NCI-H446 (cell line): ENCODE measurements at regions not wholly inside any gene's neighbourhood (a gene's known extent, or its start where the extent isn't known, plus 50 kb on each side); places are given as distances from the start of the nearest gene placed in this dataset.
"Not testable (repeated sequence)": the region's sequence is repeated elsewhere in the genome, so short reads cannot be mapped to it uniquely, and the experiment has no call there.

ENCODE experiments used
- DNase-seq, 2 experiments: peaks; one replicate each; lab custom pipeline; 2025; lab: John Stamatoyannopoulos, UW

DNA sequence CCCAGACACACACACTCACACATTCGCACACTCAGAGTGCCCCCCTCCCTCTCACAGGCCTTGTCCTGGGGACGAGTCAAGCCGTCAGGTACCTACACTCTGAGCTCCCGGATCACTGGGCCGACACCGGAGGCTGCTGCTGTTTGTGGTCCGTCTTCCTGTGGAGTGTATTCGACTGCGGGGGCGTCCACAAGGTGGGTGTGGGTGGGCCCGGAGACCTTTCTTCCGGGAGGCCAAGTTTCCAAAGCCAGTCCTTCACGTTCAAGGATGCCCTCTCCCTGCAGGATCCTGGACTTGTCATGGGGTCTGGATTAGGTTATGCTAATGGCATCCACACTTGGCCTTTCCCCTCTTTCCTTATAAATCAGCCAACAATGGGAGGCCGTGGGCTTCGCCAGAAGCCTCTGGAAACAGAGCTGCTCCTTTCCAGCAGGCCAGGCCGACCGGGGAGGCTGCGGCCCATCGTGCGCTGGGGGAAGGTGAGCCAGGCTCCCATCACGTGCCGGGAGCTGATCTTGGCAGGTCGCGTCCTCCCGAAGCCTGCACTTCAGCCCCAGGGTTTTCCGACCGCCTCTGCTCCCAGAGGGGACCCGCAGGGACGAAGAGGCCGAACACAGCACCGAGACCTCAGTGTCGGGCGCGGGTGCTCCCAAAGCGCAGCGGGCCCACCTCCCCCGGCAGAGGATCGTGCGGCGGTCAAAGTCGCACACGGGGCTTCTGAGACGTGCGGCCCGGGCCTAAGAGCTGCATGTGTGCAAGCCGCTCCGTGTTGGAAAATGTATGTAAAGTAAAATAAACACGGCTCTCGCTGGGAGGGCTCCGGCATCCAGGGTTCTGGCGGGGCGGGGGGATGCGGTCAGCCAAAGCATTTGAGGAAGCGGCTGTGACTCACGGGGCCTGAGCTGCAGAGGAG, 196.5 kb upstream of the ZNF469 start:
- not testable (repeated sequence) for DNase-seq

DNA sequence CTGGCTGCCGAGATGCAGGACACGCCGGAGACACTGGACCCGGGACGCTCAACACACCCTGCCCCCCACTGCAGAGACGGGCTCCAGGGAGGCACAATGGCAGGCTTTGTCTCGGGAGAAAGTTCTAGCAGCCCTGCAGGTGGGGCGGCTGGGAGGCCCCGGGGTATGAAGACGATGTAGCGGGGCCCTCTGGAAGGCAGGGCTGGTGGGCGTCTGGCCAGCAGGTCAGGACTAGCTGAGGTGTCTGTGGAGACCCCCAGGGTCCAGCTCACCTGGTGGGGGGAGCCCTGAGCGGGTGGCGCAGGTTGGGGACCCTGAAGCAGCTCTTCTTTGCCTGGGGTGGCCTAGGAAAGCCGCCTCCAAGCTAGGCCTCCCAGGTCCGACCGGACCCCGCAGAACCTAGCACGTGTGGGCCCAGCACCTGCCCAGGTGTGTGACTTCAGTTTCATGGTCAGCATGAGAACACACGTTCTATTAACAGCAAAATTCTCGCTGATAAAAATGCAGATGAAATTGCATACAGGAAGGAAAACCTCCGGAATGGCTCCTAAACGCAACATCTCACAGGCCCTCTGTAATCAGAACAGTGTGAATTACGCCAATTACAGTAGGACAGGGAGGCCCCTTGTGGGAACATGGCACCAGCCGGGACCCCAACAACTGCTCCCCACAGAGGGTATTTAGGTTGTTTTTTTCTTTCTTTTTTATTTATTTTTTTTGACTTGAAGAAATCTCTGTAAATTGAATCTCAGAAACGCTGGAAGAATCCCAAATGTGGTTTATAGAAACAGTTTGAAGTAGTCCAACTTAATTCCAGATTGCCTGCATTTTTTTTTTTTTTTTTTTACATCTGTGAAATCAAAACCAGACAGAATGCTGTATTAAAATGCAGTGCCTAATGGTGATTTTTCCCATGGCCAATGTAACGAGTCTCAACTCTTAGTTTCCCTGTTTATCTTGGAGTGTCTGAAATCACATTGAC, 195.6 kb upstream of the ZNF469 start:
- DNase-seq, result not testable (repeated sequence)

DNA sequence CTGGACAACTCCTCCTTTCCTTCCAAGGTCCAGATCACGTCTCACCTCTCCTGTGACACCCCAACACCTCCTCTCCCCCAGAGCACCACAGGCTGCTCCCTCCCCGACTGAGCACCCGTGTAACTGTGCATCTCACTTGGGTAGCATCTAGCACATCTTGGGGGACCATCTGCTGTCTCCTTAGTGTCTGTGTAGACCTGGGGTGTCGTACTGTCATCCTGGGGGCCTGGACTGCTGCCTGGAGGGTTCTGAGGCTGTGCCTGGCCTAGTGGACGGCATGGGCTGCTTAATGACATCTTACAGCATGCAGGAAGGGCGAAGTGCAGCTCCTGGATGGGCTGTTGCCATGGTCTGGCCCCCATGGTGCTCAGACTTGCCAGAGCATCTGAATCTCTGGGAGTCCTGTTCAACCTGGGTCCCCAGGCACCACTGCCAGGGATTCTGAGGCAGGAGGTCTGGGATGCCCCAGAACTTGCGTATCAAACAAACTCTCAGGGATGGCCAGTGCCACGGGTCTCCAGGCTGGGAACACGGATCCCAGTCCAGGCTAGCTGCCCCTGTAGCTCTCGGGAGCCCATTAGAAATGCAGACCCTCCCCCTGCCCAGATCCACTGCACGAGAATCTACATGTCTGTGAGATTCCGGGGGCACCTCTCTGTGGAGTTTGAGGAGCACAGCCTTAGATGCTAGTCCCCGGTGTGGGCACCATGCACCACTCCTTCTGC, 194.4 kb upstream of the ZNF469 start:
- DNase-seq, result not testable (repeated sequence)

DNA sequence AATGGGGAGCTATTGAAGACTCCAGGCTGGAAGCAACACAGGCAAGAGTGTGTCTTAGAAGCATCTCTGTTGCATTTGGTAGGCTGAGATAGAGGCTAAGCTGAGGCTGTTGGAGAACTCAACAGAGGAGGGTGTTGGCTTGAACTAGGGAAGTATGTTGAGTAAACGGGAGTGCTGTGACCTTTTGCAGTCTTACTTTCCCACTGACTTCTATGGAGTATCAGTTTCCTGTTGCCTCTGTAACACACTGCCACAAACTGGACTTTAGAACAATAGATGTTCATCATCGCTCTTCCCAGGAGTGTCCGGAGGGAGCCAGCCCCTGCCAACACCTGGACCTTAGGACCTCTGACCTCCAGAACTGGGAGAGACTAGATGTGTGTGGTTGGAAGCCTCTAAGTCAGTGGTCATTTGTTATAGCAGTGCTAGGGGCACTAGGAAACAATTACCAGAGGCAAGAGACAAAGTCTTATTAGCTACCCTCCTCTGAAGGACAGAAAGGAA, 192.1 kb upstream of the ZNF469 start:
- DNase-seq, result not testable (repeated sequence)

DNA sequence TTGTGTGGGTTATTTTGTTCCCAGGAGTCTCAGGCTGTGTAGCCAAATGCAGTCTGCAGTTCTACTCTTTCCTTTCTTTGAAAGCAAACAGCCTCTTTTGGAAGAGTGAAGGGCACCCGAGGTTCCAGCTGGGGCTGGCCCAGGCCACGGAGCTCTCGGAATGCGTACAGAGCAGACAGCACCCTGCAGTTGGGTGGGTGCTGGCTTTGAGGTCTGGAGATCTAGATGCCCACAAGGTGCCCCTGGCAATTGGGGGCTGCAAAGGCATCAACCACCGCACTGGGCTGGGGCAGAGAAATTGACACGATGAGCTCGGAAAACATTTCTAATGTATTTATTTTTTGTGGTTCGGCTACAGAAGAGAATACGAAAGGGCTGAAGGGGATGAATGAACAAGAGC, 191.6 kb upstream of the ZNF469 start:
- DNase-seq, result not testable (repeated sequence)

DNA sequence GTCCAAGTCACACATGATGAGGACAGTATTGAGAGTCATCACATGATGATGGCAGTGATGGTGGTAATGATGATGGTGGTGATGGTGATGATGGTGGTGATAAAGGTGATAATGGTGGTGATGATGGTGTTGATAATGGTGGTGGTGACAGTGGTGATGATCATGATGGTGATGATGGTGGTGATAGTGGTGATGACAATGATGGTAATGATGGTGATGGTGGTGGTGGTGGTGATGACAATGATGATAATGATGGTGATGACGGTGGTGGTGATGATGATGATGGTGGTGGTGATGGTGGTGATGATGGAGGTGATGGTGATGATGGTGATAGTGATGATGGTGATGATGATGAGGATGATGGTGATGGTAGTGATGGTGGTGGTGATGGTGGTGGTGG, 190.2 kb upstream of the ZNF469 start:
- DNase-seq, result no peak

DNA sequence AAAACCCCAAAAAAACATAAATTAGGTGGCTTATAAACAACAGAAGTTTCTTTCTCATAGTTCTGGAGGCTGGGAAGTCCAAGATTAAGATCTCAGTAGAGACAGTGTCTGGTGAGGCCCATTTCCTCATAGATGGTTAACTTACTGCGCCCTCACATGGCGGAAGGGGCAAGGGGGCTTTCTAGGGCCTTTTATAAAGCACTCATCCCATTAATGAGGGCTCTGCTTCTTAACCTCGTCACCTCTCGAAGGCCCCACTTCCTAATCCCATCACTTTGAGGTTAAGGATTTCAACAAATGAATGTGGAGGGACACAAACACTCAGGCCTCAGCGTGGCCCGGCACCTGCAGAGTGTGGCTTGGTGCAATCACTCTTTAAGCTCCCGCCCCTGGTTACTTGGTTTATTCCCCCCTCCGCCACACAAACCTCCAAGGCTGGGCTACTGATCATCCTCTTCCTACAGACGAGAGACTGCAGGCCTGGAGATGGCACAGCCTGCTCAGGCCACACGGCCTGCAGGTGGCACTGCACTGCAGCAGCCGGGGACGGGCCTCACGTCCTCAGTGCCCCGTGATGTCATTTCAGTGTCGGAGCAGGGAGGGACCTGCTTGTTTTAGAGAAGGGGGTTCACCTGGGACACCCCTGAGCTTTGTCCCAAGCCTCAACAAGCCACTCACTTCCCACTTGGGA, 188.9 kb upstream of the ZNF469 start:
- DNase-seq, result not testable (repeated sequence)

DNA sequence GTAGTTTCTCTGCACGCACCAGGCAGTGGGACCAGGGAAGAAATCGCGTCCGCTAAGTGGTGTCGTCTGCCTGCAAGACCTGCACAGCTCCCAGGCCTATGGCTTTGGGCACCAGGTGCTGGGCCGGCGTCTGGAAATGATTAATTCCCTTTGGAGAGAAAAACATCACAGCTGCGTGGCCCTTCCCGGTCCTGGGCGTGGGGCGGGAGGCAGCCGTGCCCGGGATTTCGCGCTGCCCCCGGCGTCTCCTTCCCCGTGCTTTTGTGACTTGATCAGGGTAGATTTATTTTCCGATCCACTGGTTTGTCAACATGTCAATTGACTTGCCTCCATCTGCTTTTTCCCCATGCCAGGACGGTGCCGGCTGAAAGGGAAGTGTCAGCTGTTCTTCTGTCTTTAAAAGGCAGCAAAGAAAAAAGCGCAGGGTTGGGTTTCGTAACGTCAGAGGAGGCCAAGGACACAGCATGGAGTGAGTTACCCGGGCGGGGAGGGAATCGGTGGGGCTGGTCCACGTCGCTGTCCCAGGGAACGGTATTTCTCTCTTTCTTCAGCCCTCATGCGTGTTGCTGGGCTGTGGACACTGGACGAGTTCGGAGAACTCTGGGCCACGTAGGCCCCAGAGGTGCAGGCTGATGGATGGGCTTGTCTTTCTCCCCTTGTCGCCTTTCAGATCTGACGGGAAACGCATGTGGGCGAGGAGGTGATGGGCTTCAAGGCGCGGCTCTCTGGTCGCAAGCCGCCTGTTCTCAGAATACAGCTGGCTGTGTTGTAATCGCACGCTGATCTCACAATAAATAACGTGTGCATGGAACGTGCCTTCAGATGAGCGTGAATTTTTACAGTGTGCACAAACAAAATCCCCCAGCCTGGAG, 188.1 kb upstream of the ZNF469 start:
- DNase-seq, result no peak

DNA sequence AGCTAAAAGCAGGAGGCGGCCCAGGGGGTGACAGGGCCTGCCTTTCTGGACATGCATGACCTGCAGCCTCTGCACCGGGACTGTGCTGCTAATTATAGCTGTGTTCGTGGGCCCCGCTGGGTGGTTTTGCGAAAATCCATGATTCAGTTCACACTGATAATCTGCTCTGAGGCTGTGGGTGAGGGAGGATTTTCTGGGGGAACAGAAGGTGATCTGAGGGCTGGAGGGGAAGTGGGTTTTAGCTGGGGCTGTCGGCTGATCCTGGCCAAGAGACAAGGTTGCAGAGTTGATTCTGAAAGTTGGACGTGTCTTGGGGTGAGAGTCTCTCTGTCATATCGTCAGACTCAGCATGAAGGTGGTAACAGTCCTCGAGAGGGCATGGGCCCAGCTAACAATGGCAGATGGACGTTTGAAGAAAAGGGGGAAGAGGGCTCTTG, 187.5 kb upstream of the ZNF469 start:
- no peak for DNase-seq

DNA sequence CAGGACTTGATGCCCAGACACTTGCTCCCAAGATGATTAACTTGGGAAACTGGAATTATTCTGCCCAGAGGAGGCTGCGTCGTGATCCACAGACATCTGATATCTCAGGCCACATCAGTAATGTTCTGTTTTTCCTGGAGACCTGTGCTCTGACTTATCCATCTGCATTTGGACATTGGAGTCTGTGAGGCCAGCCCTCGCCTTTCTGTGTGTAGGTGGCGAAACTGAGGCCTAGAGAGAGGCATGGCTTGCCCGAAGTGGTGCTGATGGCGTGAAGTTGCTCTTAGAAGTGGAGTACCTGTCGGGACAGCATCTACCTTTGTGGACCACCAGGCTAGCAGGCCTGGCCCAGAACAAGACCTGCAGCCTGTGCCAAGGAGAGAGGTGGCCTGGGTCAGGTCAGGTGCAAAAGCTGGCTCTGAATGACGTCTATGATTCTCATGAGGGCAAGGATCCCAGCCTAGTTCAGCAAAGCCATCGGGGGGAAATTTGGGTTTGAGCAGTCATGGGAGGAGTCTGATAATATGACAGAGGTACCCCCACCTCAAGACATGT, 186.8 kb upstream of the ZNF469 start:
- no peak for DNase-seq

DNA sequence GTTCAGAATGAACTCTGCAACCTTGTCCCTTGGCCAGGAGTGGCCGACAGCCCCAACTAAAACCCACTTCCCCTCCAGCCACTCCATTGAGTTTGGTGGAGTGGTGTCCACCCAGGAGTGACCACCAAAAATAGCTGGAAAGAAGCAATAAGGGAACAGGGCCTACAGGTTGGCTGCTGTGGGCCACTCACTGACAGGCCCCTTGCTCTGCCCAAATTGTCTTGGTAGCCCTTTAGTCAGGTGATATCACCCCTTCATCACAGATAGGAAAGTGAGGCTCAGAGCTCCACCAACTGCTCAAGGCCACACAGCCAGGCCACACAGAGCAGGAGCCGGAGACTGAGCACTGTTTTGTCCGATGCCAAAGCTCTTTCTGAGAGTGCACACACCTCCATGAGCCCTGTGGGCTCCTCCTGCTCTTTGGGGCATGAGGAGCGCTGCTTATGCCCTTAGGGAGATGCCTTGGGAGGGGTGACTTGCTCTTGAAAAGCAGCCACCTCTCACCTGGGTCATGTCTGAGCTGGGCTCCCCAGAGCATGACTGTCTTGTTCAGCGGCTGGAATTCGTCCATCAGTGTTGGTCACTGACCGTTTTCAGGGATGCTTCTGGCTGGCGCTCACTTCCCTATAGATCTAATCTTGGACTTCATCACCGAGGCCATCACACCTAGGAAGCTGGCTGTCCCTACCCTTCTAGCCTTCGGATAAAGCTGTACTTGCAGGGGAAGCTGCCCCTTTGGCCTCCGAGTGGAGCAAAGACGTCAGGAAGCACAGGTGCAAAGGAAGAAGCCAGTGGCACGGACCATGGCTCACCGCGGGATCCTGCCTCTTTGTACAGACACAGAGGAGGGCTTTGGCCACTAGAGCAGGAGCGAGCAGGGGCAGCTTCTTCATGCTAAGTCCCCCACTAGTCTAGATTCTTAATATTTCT, 186.0 kb upstream of the ZNF469 start:
- no peak for DNase-seq

DNA sequence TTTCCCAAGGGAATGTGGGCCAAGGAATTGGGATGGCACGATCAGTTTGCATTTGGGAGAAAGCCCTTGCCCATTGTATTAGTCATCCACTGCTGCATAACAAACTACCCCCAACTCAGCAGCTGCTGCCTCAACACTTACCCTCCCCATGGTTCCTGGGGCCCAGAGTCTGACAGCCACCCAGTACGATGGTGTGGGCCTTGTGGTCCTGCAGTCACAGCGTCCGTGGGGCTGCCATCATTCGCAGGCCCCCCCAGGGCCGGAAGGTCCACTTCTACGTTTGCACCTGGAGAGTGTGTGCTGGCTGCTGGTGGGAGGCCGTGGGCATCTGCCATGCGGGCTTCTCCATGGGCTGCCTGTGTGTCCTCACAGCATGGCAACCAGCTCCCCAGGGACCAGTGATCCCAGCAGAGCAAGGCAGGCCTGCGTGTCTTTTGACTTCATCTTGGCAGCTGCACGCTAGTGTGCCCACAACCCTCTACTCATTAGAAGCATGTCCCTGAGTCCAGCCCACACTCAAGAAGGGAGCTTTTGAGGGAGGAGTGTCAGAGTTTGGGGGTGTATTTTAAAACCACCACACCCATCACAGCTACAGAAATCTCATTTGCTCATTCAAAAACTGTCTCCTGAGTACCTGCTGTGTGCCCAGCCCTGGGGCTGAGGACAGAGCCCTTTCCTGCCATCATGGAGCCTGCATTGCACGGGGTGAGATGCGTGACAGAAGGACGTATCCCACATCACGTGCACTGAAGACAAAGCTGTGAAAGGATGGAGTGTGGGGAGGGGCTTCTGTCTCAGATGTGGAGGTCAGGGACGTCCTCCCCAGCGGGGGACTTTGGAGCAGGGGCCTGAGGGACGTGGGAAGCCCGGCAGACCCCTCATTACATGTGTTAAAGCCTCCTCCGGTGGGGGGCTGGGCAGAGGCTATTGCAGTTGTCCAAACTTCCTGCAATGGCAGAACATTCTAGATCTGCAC, 185.0 kb upstream of the ZNF469 start:
- no peak for DNase-seq

DNA sequence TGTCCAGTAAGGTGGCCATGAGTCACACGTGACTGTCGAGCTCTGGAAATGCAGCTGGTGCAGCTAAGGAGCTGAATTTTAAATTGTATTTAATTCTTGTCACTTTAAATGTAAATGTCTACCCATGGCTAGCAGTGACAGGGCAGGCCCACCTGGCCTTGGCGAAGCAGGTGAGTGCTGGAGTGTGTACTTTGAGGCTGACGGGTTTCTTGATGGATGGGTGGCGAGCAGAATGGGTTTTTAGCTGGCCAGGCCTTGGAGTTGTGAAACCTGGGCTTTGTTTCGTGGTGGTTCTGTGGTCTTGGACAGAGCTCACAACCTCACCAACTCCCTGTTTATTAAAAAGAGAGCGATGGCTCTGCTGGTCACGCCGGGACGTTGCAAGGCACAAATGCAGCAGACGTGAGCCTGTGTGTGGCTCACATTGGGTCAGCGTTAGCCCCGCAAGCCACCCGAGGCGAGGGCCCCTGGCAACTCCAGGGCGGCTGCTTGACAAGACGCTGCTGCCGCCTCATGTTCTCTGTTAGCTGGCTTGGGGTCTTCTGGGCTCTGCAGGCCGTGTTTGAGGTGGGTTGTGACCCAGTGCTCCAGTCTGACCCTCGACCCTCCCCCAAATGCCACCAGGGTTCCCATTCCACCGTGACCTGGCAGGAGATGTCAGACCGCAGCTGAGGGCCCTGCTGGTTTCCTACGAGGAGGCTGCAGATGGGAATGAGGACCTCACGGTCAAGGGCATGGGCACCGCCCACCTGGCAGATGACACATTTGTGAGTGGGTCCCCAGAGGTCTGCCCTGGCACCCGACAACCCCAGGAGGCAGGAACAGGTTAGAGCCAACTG, 184.1 kb upstream of the ZNF469 start:
- not testable (repeated sequence) for DNase-seq

DNA sequence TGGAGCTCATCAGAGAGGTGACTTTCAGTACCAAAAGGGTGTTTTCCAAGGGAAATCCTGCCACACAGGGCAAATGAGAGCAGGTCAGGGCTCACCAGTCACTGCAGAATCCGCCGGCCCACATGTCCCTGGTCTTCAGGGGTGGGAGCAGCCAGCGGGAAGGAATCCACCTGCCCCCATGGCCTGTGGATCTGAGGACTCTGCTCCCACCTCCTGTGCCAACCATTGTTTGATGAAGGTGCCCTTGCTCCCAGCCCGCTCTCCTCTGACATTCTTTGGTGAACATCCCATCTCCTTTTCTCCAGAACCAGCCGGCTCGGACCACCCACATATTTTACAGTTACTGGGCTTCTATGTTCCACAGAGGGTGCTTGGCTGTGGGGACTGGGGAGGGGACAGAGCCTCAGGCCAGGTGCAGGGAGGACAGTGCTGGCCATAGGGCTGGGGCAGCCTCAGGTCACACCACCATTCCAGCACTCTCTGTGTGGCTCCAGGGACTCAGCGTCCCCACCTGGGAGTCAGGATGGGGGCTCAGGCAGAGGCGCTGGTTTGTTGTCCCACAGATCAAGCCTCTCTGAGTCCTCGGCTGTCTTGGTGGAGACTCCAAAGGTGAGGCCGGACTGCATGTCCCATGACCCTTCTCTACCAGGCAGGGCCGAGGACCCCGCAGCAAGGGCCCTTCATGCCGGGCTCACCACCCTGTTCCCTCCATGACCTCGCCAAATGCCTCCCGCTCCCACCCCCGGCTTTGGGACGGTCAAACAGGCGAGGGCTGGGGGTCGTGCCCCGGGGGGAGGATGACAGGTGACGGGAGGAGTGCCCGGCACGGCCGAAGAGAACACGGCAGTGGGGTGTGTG, 183.2 kb upstream of the ZNF469 start:
- not testable (repeated sequence) for DNase-seq

DNA sequence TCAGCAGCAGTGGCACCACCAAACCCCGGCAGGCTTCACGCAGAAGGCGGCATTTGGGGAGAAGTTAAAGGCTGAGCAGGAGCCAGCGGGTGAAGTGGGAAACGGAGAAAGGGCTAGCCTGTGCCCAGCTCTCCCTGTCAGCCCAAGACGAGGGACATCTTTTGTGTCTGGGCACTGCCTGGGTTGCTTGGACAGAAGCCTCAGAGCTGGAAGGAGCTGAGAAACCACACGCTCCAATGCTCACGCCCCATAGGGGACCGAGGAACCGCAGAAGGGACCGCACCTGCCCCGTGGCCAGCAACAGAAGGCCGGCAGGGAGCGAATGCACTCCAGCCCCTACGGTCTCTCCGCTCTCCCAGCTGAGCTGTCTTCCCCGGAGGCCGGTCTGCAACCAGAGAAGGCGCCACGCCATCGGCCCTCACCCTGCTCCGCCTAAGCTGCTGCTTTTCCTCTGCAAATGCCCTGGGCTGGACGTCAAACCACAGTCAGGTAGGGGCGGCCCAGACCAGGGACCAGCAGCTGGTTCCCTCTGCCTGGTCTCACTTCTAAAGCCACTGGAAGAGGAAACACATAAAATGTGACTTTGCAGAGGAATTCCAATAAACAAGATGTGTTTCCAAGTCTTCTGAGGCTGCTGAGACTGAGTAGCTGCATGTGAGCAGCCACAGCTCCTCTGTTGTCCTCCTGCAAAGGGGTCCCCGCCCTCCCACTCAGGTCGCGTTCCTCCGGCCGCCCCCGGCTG, 182.4 kb upstream of the ZNF469 start:
- not testable (repeated sequence) for DNase-seq
